Caki2 (cell line): ENCODE measurements at regions not wholly inside any gene's neighbourhood (a gene's known extent, or its start where the extent isn't known, plus 50 kb on each side); places are given as distances from the start of the nearest gene placed in this dataset.
"Not testable (repeated sequence)": the region's sequence is repeated elsewhere in the genome, so short reads cannot be mapped to it uniquely, and the experiment has no call there.

Experiments used
- DNase-seq: peaks from one replicate; pipeline ENCODE4 v3.0.0-alpha.2; 2015; ENCODE audit warnings: low read depth
- in situ Hi-C: cut with HindIII; loops from 2 replicates; pipeline ENCODE4 v1.10.0; 2016; ENCODE audit warnings: low sequenced_read_pairs, low pct_unique_long_range_greater_than_20kb, mixed read lengths

DNA sequence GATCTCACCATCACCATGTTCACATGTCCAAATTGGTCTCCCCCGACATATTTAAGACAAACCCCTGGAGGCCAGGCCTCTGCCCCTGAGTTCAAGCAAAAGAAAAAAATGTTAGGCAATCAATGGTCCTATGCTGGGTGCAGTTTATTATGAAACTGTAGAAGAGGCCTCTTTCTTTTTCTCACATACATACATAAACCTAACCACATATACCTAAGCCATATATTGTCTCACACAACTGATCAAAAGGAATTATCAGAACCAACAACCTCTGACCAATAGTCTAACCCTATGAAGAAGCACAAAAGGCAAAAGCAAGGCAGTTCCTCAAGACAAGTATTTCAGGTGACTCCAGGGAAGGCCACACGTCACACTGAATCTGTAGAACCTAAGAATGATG is 49.9 kb downstream of the ILRUN start:
- in situ Hi-C loops = no loop called here
- DNase-seq = no peak

DNA sequence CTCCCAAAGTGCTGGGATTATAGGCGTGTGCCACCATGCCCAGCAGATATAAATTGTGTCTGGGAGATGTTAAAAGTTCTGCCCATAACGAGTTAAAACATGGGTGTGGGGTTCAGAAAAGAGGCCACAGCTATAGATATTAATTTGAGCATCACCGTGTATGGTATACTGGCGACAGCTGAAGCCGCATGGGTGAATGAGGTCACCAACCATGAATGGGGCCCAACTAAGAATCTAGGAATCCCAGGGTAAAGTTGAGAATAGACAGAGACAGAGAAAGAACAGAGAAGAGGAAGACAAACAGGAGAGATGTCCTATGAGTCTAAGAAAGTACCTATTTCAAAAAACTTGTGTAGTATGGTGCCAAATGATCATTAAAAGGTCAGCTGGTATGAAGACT is 50.9 kb downstream of the ILRUN start:
- in situ Hi-C loops = no loop called here
- DNase-seq = no peak

DNA sequence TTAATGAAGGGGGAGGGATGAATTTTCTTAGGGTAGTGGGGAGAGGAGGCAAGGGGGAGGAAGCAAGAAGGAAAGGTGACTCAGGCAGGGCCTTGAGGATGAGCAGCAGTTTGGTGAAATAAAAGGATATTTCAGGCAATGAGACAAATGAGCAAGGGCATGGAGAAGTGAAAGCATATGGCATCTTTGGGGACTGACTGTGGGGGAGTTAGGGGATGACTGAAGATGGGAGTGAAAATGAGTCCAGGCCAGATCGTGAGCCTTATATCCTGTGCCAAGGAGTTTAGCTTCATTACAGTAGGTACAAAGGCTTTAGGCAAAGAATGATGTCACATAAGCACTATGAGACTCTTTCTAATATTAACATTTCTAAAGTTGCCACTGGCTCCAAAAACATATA is 51.9 kb downstream of the ILRUN start:
- DNase-seq = no peak
- in situ Hi-C loops = no loop called here

DNA sequence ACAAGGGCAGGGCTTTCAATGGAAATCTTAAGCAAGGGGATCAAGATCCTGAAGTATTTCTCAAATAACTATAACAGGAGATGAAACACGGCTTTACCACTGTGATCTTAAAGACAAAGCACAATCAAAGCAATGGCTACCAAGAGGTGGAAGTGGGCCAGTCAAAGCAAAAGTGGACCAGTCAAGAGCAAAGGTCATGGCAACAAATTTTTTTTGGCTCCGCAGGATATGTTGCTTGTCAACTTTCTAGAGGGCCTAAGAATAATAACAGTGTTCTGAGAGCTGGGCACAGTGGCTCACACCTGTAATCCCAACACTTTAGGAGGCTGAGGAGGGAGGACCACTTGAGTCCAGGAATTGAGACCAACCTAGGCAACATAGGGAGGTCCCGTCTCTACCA is 54.1 kb downstream of the ILRUN start:
- no peak for DNase-seq
- in situ Hi-C loops = no loop called here

- in situ Hi-C loops, DNase-seq: not testable (repeated sequence)
Observed at GRCh38 chr6:34640074-34640849, 56.3 kb downstream of the ILRUN start.

GRCh38 chr6:34638834-34639736 is 57.5 kb downstream of the ILRUN start:
- DNase-seq = no peak
- in situ Hi-C loops = no loop called here

DNA sequence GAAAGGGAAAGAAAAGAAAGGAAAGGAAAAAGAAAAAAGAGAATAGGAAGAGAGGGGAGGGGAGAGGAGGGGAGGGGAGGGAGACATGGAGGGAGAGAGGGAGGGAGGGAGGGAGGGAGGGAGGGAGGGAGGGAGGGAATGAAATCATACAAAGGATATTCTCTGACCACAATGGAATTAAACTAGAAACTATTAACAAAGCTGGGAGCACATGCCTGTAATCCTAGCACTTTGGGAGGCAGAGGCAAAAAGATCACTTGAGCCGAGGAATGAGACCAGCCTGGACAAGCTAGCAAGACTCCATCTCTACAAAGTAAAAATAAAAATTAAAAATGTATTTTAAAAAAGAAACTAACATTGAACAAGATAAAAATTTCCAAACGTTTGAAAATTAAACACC is 62.8 kb downstream of the ILRUN start:
- no peak for DNase-seq
- in situ Hi-C loops = no loop called here

GRCh38 chr6:34633256-34633655 is 63.3 kb downstream of the ILRUN start:
- in situ Hi-C loops = no loop called here
- DNase-seq = no peak

GRCh38 chr6:34630040-34630439 is 66.5 kb downstream of the ILRUN start:
- in situ Hi-C loops = no loop called here
- DNase-seq = peak; percentile 57

DNA sequence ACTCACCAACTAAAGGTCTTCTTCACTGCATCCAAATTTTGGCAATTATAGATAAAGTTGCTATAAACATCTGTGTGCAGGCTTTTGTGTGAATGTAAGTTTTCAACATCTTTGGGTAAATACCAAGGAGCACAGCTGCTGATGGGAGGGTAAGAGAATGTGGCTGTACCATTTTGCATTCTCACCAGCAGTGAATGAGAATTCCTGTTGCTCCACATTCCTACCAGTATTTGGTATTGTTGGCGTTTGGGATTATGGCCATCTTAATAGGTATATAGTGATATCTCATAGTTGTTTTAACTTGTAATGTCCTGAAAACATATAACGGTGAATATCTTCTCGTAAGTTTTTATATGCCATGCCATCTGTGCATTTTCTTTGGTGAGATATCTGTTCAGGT is 69.3 kb downstream of the ILRUN start:
- in situ Hi-C loops = no loop called here
- DNase-seq = no peak

GRCh38 chr6:34618430-34619182 is 62.5 kb upstream of the SPDEF start:
- DNase-seq = no peak
- in situ Hi-C loops = no loop called here

DNA sequence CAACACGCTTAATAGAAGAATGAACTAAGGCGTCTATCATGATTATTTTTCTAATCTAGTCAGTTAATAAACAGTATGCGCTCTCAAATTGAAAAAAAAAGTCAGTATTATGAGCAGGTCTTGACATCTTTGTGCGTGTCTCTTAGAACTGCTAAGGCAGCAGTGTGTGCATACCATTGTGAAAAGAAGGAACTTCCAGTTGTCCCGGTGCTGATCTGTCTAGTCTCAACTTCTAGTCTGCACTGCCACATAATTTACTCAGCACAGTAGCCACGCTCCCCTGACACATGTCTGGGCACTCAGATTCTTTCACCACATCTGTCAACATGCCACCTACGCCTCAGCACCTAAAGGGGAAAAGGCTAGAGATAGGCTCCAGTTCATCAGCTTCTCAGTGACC is 61.1 kb upstream of the SPDEF start:
- in situ Hi-C loops = no loop called here
- DNase-seq = no peak

DNA sequence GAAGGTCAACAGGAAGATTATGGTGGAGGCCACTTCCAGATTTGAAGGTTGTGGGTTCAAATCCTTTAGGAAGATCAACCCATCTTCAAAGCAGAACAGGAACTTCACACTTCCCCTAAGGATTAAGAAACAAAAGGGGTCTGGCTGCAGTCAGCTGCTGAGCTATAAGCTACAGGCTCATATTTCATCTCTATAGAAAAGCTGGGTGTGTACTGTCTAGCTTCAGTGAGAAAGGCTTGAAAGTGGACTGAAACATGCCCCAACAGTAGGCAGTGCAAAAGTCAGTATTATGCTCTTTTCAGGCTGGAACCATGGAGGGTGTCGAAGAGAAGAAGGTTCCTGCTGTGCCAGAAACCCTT is 60.1 kb upstream of the SPDEF start:
- in situ Hi-C loops = no loop called here

DNA sequence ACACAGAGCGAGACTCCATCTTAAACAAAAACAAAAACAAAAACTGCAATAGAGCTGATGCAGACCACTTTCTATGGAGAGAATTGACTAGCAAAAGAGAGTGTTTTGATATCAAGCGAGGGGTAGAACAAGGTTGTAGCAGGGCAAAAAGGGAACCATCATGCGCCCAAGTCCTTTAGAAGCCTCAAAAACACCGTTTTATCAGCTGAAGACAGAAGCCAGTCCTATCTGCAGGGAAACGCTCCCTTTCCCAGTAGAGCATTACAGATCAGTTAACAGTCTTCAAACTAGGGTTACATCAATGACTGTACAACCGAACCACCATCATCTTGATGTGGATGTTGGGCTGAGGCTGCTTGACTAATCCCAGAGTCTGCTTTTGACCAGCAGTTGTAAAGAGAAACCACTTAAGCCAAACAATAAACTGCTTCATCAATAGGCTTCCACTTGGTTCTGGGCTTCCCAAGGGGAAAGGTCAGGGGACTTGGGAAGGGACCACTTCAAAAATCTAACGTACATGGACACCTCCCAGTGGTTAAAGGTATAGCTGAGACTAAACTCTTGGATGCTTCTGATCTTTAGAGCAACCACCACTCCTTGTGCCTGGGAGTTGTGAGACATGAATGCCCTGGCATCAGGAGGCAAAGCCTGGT is 59.6 kb upstream of the SPDEF start:
- in situ Hi-C loops = no loop called here
- DNase-seq = no peak

More for the DNA sequence above, 60.1 kb upstream of the SPDEF start:
- DNase-seq = no peak

DNA sequence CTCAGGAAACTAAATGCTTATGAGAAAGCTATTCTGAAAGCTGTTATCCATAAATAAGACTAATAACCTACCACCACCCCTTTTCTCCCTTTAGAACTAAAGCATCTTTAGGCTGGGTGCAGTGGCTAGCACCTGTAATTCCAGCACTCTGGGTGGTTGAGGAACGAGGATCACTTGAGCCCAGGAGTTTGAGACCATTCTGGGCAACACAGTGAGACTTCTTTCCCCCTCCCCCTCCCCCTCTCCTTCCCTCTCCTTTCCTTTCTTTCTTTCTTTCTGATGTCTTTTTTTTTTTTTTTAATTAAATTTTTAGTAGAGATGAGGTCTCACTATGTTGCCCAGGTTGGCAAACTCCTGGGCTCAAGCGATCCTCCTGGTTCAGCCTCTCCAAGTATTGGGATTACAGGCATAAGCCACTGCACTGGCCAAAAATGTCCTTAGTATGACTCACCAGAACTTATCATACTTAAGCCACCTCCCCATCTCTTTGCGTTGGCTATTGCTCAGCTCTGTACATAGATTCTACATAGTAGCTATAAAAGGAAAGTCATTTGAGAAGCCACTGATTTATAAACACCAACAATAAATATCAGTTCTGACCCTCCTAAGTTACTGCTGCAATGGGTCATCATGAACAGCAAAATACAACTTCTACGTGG is 54.8 kb upstream of the SPDEF start:
- no peak for DNase-seq
- in situ Hi-C loops = no loop called here

DNA sequence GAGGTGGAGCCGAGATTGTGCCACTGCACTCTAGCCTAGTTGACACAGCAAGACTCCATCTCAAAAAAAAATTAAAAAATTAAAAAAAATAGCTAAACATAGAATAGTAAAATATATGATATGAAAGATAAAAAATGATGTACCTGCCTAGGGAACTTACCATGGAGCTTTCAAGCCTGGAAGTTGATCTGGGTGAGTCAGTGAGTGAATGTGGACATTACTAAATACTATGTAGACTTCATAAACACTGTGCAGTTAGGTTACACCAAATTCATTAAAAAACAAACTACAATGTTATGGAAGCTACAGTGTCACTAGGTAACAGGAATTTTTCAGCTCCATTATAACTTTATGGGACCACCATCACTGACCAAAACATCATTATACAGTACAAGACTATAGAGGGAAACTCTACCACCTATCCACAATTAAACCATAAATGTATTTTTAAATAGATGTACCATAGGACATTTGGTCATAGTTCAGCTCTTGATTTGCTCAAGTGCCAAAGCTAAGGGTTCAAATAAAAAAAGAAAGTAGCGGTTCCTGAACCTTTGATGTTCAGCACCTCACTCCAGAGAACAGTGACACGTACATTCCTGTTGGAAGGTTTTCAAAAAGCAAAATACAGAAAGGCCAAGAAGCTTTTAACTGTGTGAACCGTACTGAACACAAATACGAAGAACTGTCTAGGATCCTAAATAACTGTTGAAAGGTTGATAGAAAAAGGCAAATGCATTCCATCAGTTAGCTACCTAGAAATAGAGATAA is 52.4 kb upstream of the SPDEF start:
- no peak for DNase-seq
- in situ Hi-C loops = no loop called here

GRCh38 chr6:34606477-34607265 is 50.5 kb upstream of the SPDEF start:
- DNase-seq = no peak
- in situ Hi-C loops = no loop called here
